ENCODE measurements at regions not wholly inside any gene's neighbourhood (a gene's known extent, or its start where the extent isn't known, plus 50 kb on each side); places are given as distances from the start of the nearest gene placed in this dataset.

GRCh38 chr6:44627883-44628271 is 240.4 kb downstream of the CDC5L start:
- no peak for TF ChIP-seq POLR2A (IDR thresholded peaks at IDR 0.05)
- TF ChIP-seq, protein P1, sequence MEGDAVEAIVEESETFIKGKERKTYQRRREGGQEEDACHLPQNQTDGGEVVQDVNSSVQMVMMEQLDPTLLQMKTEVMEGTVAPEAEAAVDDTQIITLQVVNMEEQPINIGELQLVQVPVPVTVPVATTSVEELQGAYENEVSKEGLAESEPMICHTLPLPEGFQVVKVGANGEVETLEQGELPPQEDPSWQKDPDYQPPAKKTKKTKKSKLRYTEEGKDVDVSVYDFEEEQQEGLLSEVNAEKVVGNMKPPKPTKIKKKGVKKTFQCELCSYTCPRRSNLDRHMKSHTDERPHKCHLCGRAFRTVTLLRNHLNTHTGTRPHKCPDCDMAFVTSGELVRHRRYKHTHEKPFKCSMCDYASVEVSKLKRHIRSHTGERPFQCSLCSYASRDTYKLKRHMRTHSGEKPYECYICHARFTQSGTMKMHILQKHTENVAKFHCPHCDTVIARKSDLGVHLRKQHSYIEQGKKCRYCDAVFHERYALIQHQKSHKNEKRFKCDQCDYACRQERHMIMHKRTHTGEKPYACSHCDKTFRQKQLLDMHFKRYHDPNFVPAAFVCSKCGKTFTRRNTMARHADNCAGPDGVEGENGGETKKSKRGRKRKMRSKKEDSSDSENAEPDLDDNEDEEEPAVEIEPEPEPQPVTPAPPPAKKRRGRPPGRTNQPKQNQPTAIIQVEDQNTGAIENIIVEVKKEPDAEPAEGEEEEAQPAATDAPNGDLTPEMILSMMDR (IDR thresholded peaks at IDR 0.05 in 8 of 11, conservative IDR thresholded peaks at IDR 0.05 in 3 of 11): no peak
